ENCODE measurements at regions not wholly inside any gene's neighbourhood (a gene's known extent, or its start where the extent isn't known, plus 50 kb on each side); places are given as distances from the start of the nearest gene placed in this dataset.

- no peak for TF ChIP-seq CTCF (IDR thresholded peaks at IDR 0.05)
- TF ChIP-seq POLR2A (IDR thresholded peaks at IDR 0.05): no peak
Measured at GRCh38 chr3:82080792-82081191, 319.3 kb upstream of the GBE1 start.

Data from testis (tissue), 2 donors.